Lower leg skin (tissue), 3 donors: ENCODE measurements at regions not wholly inside any gene's neighbourhood (a gene's known extent, or its start where the extent isn't known, plus 50 kb on each side); places are given as distances from the start of the nearest gene placed in this dataset.

Experiments used
- POLR2A ChIP-seq, 2 donors: fragments of 450-650 bp; IDR thresholded peaks; one replicate each; pipeline ENCODE4 v1.6.1; 2016 to 2017; ENCODE audit warnings: antibody characterized with exemption in 2 of 2, mild to moderate bottlenecking in 1 of 2, moderate library complexity in 1 of 2
- TF ChIP-seq, protein P1 (sequence below), 3 donors: fragments of 450-650 bp; IDR thresholded peaks; one replicate each; pipeline ENCODE4 v1.5.1; 2016; ENCODE audit warnings: antibody characterized with exemption in 3 of 3, mild to moderate bottlenecking in 3 of 3, moderate library complexity in 2 of 3

DNA sequence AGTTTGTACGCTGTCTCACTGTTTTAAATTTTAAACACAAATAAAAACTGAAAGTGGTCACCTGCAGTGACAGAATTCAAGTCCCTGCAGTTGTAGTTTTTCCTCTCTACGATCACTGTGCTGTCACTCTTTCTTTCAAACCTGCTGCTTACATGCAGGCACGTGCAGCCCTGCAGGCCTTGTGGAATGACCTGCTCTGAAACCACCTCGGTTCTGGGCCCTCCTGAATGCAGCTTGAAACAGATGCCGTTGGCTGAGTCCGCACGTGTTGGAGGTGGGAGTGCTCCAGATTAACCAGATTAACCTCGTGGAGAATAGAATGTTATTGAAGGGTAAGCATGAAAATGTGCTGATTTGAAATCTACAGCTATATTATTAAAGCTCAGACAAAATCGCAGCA lies 126.0 kb upstream of the ERCC6L2 start:
- TF ChIP-seq POLR2A (IDR thresholded peaks at IDR 0.05): no peak
- TF ChIP-seq, protein P1, sequence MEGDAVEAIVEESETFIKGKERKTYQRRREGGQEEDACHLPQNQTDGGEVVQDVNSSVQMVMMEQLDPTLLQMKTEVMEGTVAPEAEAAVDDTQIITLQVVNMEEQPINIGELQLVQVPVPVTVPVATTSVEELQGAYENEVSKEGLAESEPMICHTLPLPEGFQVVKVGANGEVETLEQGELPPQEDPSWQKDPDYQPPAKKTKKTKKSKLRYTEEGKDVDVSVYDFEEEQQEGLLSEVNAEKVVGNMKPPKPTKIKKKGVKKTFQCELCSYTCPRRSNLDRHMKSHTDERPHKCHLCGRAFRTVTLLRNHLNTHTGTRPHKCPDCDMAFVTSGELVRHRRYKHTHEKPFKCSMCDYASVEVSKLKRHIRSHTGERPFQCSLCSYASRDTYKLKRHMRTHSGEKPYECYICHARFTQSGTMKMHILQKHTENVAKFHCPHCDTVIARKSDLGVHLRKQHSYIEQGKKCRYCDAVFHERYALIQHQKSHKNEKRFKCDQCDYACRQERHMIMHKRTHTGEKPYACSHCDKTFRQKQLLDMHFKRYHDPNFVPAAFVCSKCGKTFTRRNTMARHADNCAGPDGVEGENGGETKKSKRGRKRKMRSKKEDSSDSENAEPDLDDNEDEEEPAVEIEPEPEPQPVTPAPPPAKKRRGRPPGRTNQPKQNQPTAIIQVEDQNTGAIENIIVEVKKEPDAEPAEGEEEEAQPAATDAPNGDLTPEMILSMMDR (IDR thresholded peaks at IDR 0.05): no peak
